H1 (cell line): ENCODE measurements at regions not wholly inside any gene's neighbourhood (a gene's known extent, or its start where the extent isn't known, plus 50 kb on each side); places are given as distances from the start of the nearest gene placed in this dataset.

Source experiments
- CTCF ChIA-PET: fragments of 300-600 bp; sonication (Branson Sonifier 250); formaldehyde crosslinking; loops from one replicate; lab custom pipeline; 2021; ENCODE audit not compliant: partially characterized antibody; lab: Charles Lee
- POLR2A ChIA-PET: fragments of 300-600 bp; sonication (Branson Sonifier 250); formaldehyde crosslinking; loops from one replicate; lab custom pipeline; 2021; ENCODE audit warnings: inconsistent platforms; ENCODE audit not compliant: partially characterized antibody; lab: Charles Lee
- DNase-seq, 2 experiments: peaks; one replicate each; pipeline versions ENCODE4 v3.0.0 to v3.0.0-alpha.2; 2010 to 2022; ENCODE audit warnings: low spot score in 2 of 2, low read depth in 1 of 2, mixed read lengths in 1 of 2
- FAIRE-seq: peaks from 2 replicates; lab custom pipeline; 2011; peaks lifted over from hg19 to GRCh38; lab: Jason Lieb, UNC
- H2AFZ ChIP-seq: 2 replicates; pipeline ENCODE4 v1.8.1; 2012; ENCODE audit warnings: low read length, inconsistent platforms
- H2AK5ac ChIP-seq: 2 replicates; pipeline ENCODE4 v1.6.1; 2013; ENCODE audit warnings: low read depth, low read length
- H2BK120ac ChIP-seq: replicated peaks from 2 replicates; pipeline ENCODE3; 2013; ENCODE audit warnings: low read depth, low read length, inconsistent platforms
- H2BK12ac ChIP-seq: 2 replicates; pipeline ENCODE4 v1.6.1; 2013; ENCODE audit warnings: low read depth, low read length
- H2BK15ac ChIP-seq: 2 replicates; pipeline ENCODE4 v1.6.1; 2013; ENCODE audit warnings: low read length
- H2BK20ac ChIP-seq: 2 replicates; pipeline ENCODE4 v1.6.1; 2013; ENCODE audit warnings: low read length
- H2BK5ac ChIP-seq: 2 replicates; pipeline ENCODE4 v1.6.1; 2013; ENCODE audit warnings: low read depth, low read length
- H3K14ac ChIP-seq: 2 replicates; pipeline ENCODE4 v1.6.1; 2013; ENCODE audit warnings: inconsistent platforms; ENCODE audit not compliant: insufficient read length
- H3K18ac ChIP-seq: 2 replicates; pipeline ENCODE4 v1.6.1; 2013; ENCODE audit warnings: low read length; ENCODE audit errors: extremely low read depth
- H3K23ac ChIP-seq: 2 replicates; pipeline ENCODE4 v1.6.1; 2013; ENCODE audit warnings: inconsistent platforms; ENCODE audit not compliant: insufficient read length
- H3K23me2 ChIP-seq: 2 replicates; pipeline ENCODE4 v1.6.1; 2013; ENCODE audit warnings: low read depth, low read length
- H3K27ac ChIP-seq: 2 replicates; pipeline ENCODE4 v1.6.1; 2011; ENCODE audit warnings: low read depth, low read length, inconsistent platforms
- H3K27me3 ChIP-seq, 4 experiments: replicated peaks in 1 of 4; 1 replicate in 1 of 4; 2 replicates in 3 of 4; pipeline versions ENCODE4 v1.6.1 to v1.8.1; 2011 to 2013; ENCODE audit warnings: low read length in 3 of 4, mild to moderate bottlenecking in 3 of 4, inconsistent platforms in 2 of 4, mixed read lengths in 2 of 4, moderate library complexity in 1 of 4; ENCODE audit not compliant: control insufficient read depth in 3 of 4, insufficient read depth in 3 of 4; ENCODE audit errors: extremely low read depth in 1 of 4
- H3K36me3 ChIP-seq, 4 experiments: 2 replicates each; pipeline versions ENCODE4 v1.6.1 to v1.8.1; 2011 to 2013; ENCODE audit warnings: mild to moderate bottlenecking in 4 of 4, low read length in 3 of 4, moderate library complexity in 2 of 4, control low read depth in 1 of 4, inconsistent platforms in 1 of 4; ENCODE audit not compliant: insufficient read depth in 4 of 4, control insufficient read depth in 2 of 4
- H3K4ac ChIP-seq: replicated peaks from 2 replicates; pipeline ENCODE3; 2013; ENCODE audit warnings: low read length, low read depth, mixed read lengths, inconsistent platforms; ENCODE audit not compliant: insufficient read length
- H3K4me1 ChIP-seq, 4 experiments: replicated peaks in 1 of 4; 1 replicate in 1 of 4; 2 replicates in 3 of 4; pipeline versions ENCODE4 v1.6.1 to v1.8.1; 2011 to 2013; ENCODE audit warnings: low read length in 3 of 4, inconsistent platforms in 2 of 4, mixed read lengths in 1 of 4; ENCODE audit not compliant: insufficient read depth in 4 of 4, control insufficient read depth in 3 of 4
- H3K4me2 ChIP-seq, 2 experiments: 2 replicates each; pipeline versions ENCODE4 v1.6.1 to v1.8.1; 2011 to 2013; ENCODE audit warnings: low read depth in 2 of 2, low read length in 2 of 2, control low read depth in 1 of 2, inconsistent platforms in 1 of 2, mild to moderate bottlenecking in 1 of 2; ENCODE audit not compliant: insufficient read depth in 1 of 2
- H3K4me3 ChIP-seq, 4 experiments: fragments of 200-600, 300-600 bp in 1 of 4; sonication (generic), shearing (Covaris generic), sonication (Bioruptor Twin) in 1 of 4; 2 replicates each; pipeline versions ENCODE4 v1.5.1 to v1.8.1; 2011 to 2016; ENCODE audit warnings: low read length in 4 of 4, low read depth in 3 of 4, control low read depth in 2 of 4, inconsistent platforms in 2 of 4, mild to moderate bottlenecking in 2 of 4, mixed read lengths in 1 of 4, moderate library complexity in 1 of 4; ENCODE audit not compliant: insufficient read depth in 2 of 4; ENCODE audit errors: extremely low read depth in 1 of 4
- H3K56ac ChIP-seq: replicated peaks from 2 replicates; pipeline ENCODE3; 2013; ENCODE audit warnings: low read depth, mild to moderate bottlenecking, mixed read lengths, low read length, inconsistent platforms; ENCODE audit not compliant: insufficient read length
- H3K79me1 ChIP-seq: 2 replicates; pipeline ENCODE4 v1.6.1; 2013; ENCODE audit warnings: low read depth, low read length, control low read depth
- H3K79me2 ChIP-seq, 2 experiments: 2 replicates each; pipeline versions ENCODE4 v1.6.1 to v1.8.1; 2012 to 2013; ENCODE audit warnings: low read length in 2 of 2, mild to moderate bottlenecking in 2 of 2, inconsistent platforms in 1 of 2; ENCODE audit not compliant: insufficient read depth in 2 of 2, control insufficient read depth in 1 of 2
- H3K9ac ChIP-seq, 4 experiments: replicated peaks in 1 of 4; 1 replicate in 1 of 4; 2 replicates in 3 of 4; pipeline versions ENCODE4 v1.6.1 to v1.8.1; 2011 to 2013; ENCODE audit warnings: low read depth in 3 of 4, low read length in 3 of 4, control low read depth in 2 of 4, mild to moderate bottlenecking in 2 of 4, moderate library complexity in 2 of 4, inconsistent platforms in 1 of 4; ENCODE audit errors: extremely low read depth in 1 of 4
- H3K9me3 ChIP-seq, 2 experiments: 2 replicates each; pipeline versions ENCODE4 v1.6.1 to v1.8.1; 2012 to 2013; ENCODE audit warnings: mild to moderate bottlenecking in 2 of 2, moderate library complexity in 2 of 2, control low read depth in 1 of 2, inconsistent platforms in 1 of 2, low read depth in 1 of 2, low read length in 1 of 2, mixed read lengths in 1 of 2; ENCODE audit not compliant: insufficient read depth in 2 of 2
- H4K20me1 ChIP-seq, 2 experiments: replicated peaks in 1 of 2; 2 replicates each; pipeline versions ENCODE3 to v1.8.1; 2011 to 2013; ENCODE audit warnings: inconsistent platforms in 2 of 2, low read length in 2 of 2, mild to moderate bottlenecking in 1 of 2; ENCODE audit not compliant: insufficient read depth in 2 of 2, control insufficient read depth in 1 of 2
- H4K5ac ChIP-seq: 2 replicates; pipeline ENCODE4 v1.6.1; 2013; ENCODE audit warnings: low read length, low read depth, mixed read lengths, inconsistent platforms; ENCODE audit not compliant: insufficient read length
- H4K8ac ChIP-seq: 2 replicates; pipeline ENCODE4 v1.8.0; 2013; ENCODE audit warnings: mild to moderate bottlenecking, moderate library complexity, low read length, inconsistent platforms; ENCODE audit not compliant: insufficient read depth; ENCODE audit errors: extremely low read depth
- H4K91ac ChIP-seq: replicated peaks from 2 replicates; pipeline ENCODE3; 2013; ENCODE audit warnings: low read length, mixed read lengths, inconsistent platforms; ENCODE audit not compliant: insufficient read length
- CHD2 ChIP-seq: IDR thresholded peaks from 2 replicates; pipeline ENCODE4 v1.6.1; 2012; ENCODE audit warnings: low read length, improper control_type of control experiment
- EGR1 ChIP-seq: IDR thresholded peaks from 2 replicates; pipeline ENCODE4 v1.6.1; 2011; ENCODE audit warnings: low read depth, low read length, borderline replicate concordance
- EP300 ChIP-seq, 2 experiments: IDR thresholded peaks; 1 replicate in 1 of 2; 2 replicates in 1 of 2; pipeline ENCODE4 v1.6.1; 2011 to 2012; ENCODE audit warnings: low read depth in 2 of 2, low read length in 2 of 2, mild to moderate bottlenecking in 2 of 2, borderline replicate concordance in 1 of 2, inconsistent platforms in 1 of 2, moderate library complexity in 1 of 2
- HDAC6 ChIP-seq: IDR thresholded peaks from one replicate; pipeline ENCODE4 v1.7.1; 2012; ENCODE audit warnings: low read depth, mild to moderate bottlenecking, inconsistent platforms, low read length, moderate library complexity
- JUND ChIP-seq: IDR thresholded peaks from 2 replicates; pipeline ENCODE4 v1.6.1; 2011; ENCODE audit warnings: mild to moderate bottlenecking, improper control_type of control experiment, low read length
- KDM1A ChIP-seq: fragments of 200-600, 300-600 bp; sonication (generic); IDR thresholded peaks from 2 replicates; pipeline ENCODE4 v1.7.1; 2016; ENCODE audit warnings: mild to moderate bottlenecking, low read length, borderline replicate concordance
- KDM4A ChIP-seq: IDR thresholded peaks from one replicate; pipeline ENCODE4 v1.7.1; 2012; ENCODE audit warnings: low read depth, mild to moderate bottlenecking, moderate library complexity, low read length, inconsistent platforms; ENCODE audit not compliant: severe bottlenecking
- POLR2AphosphoS5 ChIP-seq: IDR thresholded peaks from 2 replicates; pipeline ENCODE4 v1.6.1; 2011; ENCODE audit warnings: low read depth, low read length
- RAD21 ChIP-seq, 2 experiments: IDR thresholded peaks in 1 of 2; conservative IDR thresholded peaks in 1 of 2; 2 replicates each; pipeline ENCODE4 v1.6.1; 2011; ENCODE audit warnings: low read depth in 2 of 2, low read length in 2 of 2, improper control_type of control experiment in 1 of 2, inconsistent platforms in 1 of 2, mild to moderate bottlenecking in 1 of 2, moderate library complexity in 1 of 2
- RXRA ChIP-seq: IDR thresholded peaks from 2 replicates; pipeline ENCODE4 v1.6.1; 2011; ENCODE audit warnings: low read depth, mild to moderate bottlenecking, low read length, moderate library complexity; ENCODE audit not compliant: insufficient read depth
- TAF7 ChIP-seq: optimal IDR thresholded peaks from 2 replicates; pipeline ENCODE3; 2011; ENCODE audit warnings: low read depth, mild to moderate bottlenecking, inconsistent platforms, low read length, moderate library complexity, borderline replicate concordance
- WGBS, 2 experiments: shearing (Covaris generic) in 1 of 2; methylation state at CpG; one replicate each; pipeline versions ENCODE4 v1.1.6 to v1.1.7; 2013 to 2015; ENCODE audit warnings: low lambda C conversion rate in 2 of 2, mixed read lengths in 2 of 2, inconsistent platforms in 1 of 2, low coverage in 1 of 2, missing lambda C conversion rate in 1 of 2; ENCODE audit not compliant: insufficient replicate concordance in 2 of 2, insufficient coverage in 1 of 2, insufficient read length in 1 of 2; ENCODE audit errors: extremely low coverage in 1 of 2, missing lambda C conversion rate in 1 of 2; 5-methylcytosine and 5-hydroxymethylcytosine counted together

- DNase-seq (no peak), FAIRE-seq (no peak)
- H2AK5ac ChIP-seq = no peak overlapping the region
- no peaks in the 10 kb centered on the region for H3K23me2 ChIP-seq
- peaks cover 7 to 9% of the 10 kb centered on the region in 2 experiments; a peak in 2 of 4 replicates for H3K9me3 ChIP-seq
- H4K20me1 ChIP-seq = no peaks in the 10 kb centered on the region
- no peak overlapping the region for H2BK5ac ChIP-seq
- no peak overlapping the region for H3K18ac ChIP-seq
- no peak overlapping the region for H3K23ac ChIP-seq
- no peaks in the 10 kb centered on the region for H3K79me2 ChIP-seq
- H3K4me2 ChIP-seq = no peak overlapping the region
- H2BK15ac ChIP-seq = no peak overlapping the region
- ChIA-PET CTCF (no interaction called here), POLR2A (no interaction called here)
- H3K79me1 ChIP-seq = no peaks in the 10 kb centered on the region
- no peak overlapping the region for H3K9ac ChIP-seq
- no peak overlapping the region for H4K5ac ChIP-seq
- no peak overlapping the region for H3K14ac ChIP-seq
- H3K4me3 ChIP-seq = no peak overlapping the region
- no peaks in the 10 kb centered on the region; a peak in 1 of 8 replicates for H3K36me3 ChIP-seq
- H3K4me1 ChIP-seq = no peaks in the 10 kb centered on the region; a peak in 2 of 7 replicates
- H2BK20ac ChIP-seq = no peak overlapping the region
- H2BK12ac ChIP-seq = no peak overlapping the region
- H3K27me3 ChIP-seq = no peaks in the 10 kb centered on the region
- H4K8ac ChIP-seq = no peak overlapping the region
- H3K56ac ChIP-seq = no peak overlapping the region
- H2BK120ac ChIP-seq = no peak overlapping the region
- no peak overlapping the region for H3K27ac ChIP-seq
- H3K4ac ChIP-seq = no peak overlapping the region
- no peak overlapping the region for H4K91ac ChIP-seq
- H2AFZ ChIP-seq = no peak overlapping the region
- WGBS, 2 experiments = 86% methylated on average over 4 of the region's 4 CpGs; no CpG with 5 or more reads in 1 of the 2 experiments
- TF ChIP-seq CHD2 (no peak), EGR1 (no peak), HDAC6 (no peak), JUND (no peak), RAD21 (IDR thresholded peaks at IDR 0.05 in 1 of 2, conservative IDR thresholded peaks at IDR 0.05 in 1 of 2; ENCODE audit: low read depth in 2 of 2, low read length in 2 of 2) (no peak), EP300 (IDR thresholded peaks at IDR 0.05; ENCODE audit: borderline replicate concordance in 1 of 2, low read depth in 2 of 2, low read length in 2 of 2) (no peak), KDM1A (no peak), RXRA (no peak), TAF7 (no peak), POLR2AphosphoS5 (no peak), KDM4A (no peak)
These were observed 641.9 kb downstream of the SLC4A3 start for GRCh38 chr2:220269367-220269766.
